IMR-90 (cell line): ENCODE measurements at regions not wholly inside any gene's neighbourhood (a gene's known extent, or its start where the extent isn't known, plus 50 kb on each side); places are given as distances from the start of the nearest gene placed in this dataset.

Experiments
- ATAC-seq: fragments of 200-7000 bp; cut with Tn5 transposase; 2 replicates; pipeline ENCODE4 v1.9.1; 2020; ENCODE audit warnings: low read depth, mild to moderate bottlenecking, moderate library complexity
- BruUV-seq: library from RNA; stranded (reverse); fragments of 400-500 nt; replicated peaks from 2 replicates; lab custom pipeline; 2021; lab: Mats Ljungman, UMichigan
- CTCF ChIA-PET: fragments of 300-600 bp; formaldehyde crosslinking; extraction: SDS; loops from one replicate; lab custom pipeline; 2021; ENCODE audit warnings: antibody characterized with exemption; lab: Yijun Ruan, JAX
- POLR2A ChIA-PET: fragments of 300-600 bp; sonication (Branson Sonifier 250); formaldehyde crosslinking; loops from one replicate; lab custom pipeline; 2022; ENCODE audit warnings: antibody characterized with exemption; ENCODE audit not compliant: unreplicated experiment; lab: Charles Lee
- DNase-seq: peaks from one replicate; pipeline ENCODE4 v3.0.0; 2013
- H2AFZ ChIP-seq: replicated peaks from 2 replicates; pipeline ENCODE3; 2013; ENCODE audit warnings: low read length, mild to moderate bottlenecking; ENCODE audit not compliant: poor library complexity
- H2AK5ac ChIP-seq: 2 replicates; pipeline ENCODE4 v1.6.1; 2013; ENCODE audit warnings: low read depth, low read length, inconsistent platforms
- H2AK9ac ChIP-seq: replicated peaks from 2 replicates; pipeline ENCODE3; 2013; ENCODE audit warnings: mild to moderate bottlenecking, low read depth, low read length, moderate library complexity; ENCODE audit not compliant: poor library complexity
- H2BK120ac ChIP-seq: 2 replicates; pipeline ENCODE4 v1.6.1; 2013; ENCODE audit warnings: low read depth, low read length, inconsistent platforms
- H2BK15ac ChIP-seq: 3 replicates; pipeline ENCODE4 v1.6.1; 2013; ENCODE audit warnings: low read depth, low read length, inconsistent platforms
- H2BK20ac ChIP-seq: 2 replicates; pipeline ENCODE4 v1.6.1; 2013; ENCODE audit warnings: low read depth, mild to moderate bottlenecking, inconsistent platforms, low read length, moderate library complexity
- H2BK5ac ChIP-seq: 2 replicates; pipeline ENCODE4 v1.6.1; 2013; ENCODE audit warnings: mild to moderate bottlenecking, low read depth, low read length, inconsistent platforms; ENCODE audit not compliant: poor library complexity, severe bottlenecking
- H3K14ac ChIP-seq: replicated peaks from 2 replicates; pipeline ENCODE4 v1.6.1; 2013; ENCODE audit warnings: low read depth, low read length, inconsistent platforms
- H3K18ac ChIP-seq: 2 replicates; pipeline ENCODE4 v1.6.1; 2013; ENCODE audit warnings: low read depth, low read length, control low read depth
- H3K23ac ChIP-seq: 2 replicates; pipeline ENCODE4 v1.6.1; 2013; ENCODE audit warnings: low read depth, low read length, inconsistent platforms
- H3K27ac ChIP-seq: 2 replicates; pipeline ENCODE4 v1.5.1; 2013; ENCODE audit warnings: mild to moderate bottlenecking, control low read depth, low read length; ENCODE audit not compliant: insufficient read depth
- H3K27me3 ChIP-seq: 2 replicates; pipeline ENCODE4 v1.6.1; 2013; ENCODE audit warnings: low read length; ENCODE audit not compliant: control insufficient read depth, insufficient read depth
- H3K36me3 ChIP-seq: 2 replicates; pipeline ENCODE4 v1.6.1; 2013; ENCODE audit warnings: low read length, mixed read lengths; ENCODE audit not compliant: control insufficient read depth, insufficient read depth
- H3K4ac ChIP-seq: 2 replicates; pipeline ENCODE4 v1.6.1; 2013; ENCODE audit warnings: low read depth, low read length, inconsistent platforms
- H3K4me1 ChIP-seq: 2 replicates; pipeline ENCODE4 v1.6.1; 2013; ENCODE audit warnings: low read length, mixed read lengths; ENCODE audit not compliant: control insufficient read depth, insufficient read depth
- H3K4me2 ChIP-seq: 2 replicates; pipeline ENCODE4 v1.6.1; 2013; ENCODE audit warnings: low read depth, mild to moderate bottlenecking, control low read depth, low read length, moderate library complexity
- H3K4me3 ChIP-seq: 2 replicates; pipeline ENCODE4 v1.5.1; 2013; ENCODE audit warnings: low read depth, mild to moderate bottlenecking, control low read depth, low read length, moderate library complexity; ENCODE audit not compliant: insufficient read depth
- H3K56ac ChIP-seq: 2 replicates; pipeline ENCODE4 v1.6.1; 2013; ENCODE audit warnings: low read length, inconsistent platforms; ENCODE audit not compliant: insufficient read depth; ENCODE audit errors: extremely low read depth
- H3K79me1 ChIP-seq, 2 experiments: 2 replicates each; pipeline ENCODE4 v1.6.1; 2013; ENCODE audit warnings: low read length in 2 of 2, inconsistent platforms in 1 of 2, low read depth in 1 of 2
- H3K9ac ChIP-seq: 2 replicates; pipeline ENCODE4 v1.6.1; 2013; ENCODE audit warnings: low read depth, low read length, control low read depth
- H3K9me1 ChIP-seq: 2 replicates; pipeline ENCODE4 v1.6.1; 2013; ENCODE audit warnings: low read length, inconsistent platforms; ENCODE audit not compliant: insufficient read depth
- H3K9me3 ChIP-seq: 2 replicates; pipeline ENCODE4 v1.6.1; 2013; ENCODE audit warnings: low read length; ENCODE audit not compliant: control insufficient read depth, insufficient read depth
- H4K20me1 ChIP-seq: 2 replicates; pipeline ENCODE4 v1.6.1; 2013; ENCODE audit warnings: low read length, inconsistent platforms; ENCODE audit not compliant: insufficient read depth
- H4K5ac ChIP-seq: 2 replicates; pipeline ENCODE4 v1.6.1; 2013; ENCODE audit warnings: mild to moderate bottlenecking, low read depth, low read length, control low read depth
- H4K8ac ChIP-seq, 2 experiments: 2 replicates each; pipeline ENCODE4 v1.6.1; 2013; ENCODE audit warnings: low read depth in 2 of 2, low read length in 2 of 2, control low read depth in 1 of 2, inconsistent platforms in 1 of 2
- H4K91ac ChIP-seq: 2 replicates; pipeline ENCODE4 v1.6.1; 2013; ENCODE audit warnings: low read depth, low read length, inconsistent platforms; ENCODE audit not compliant: insufficient read depth
- BHLHE40 ChIP-seq: fragments of 150-350 bp; IDR thresholded peaks from 2 replicates; pipeline ENCODE4 v1.6.1; 2016; ENCODE audit warnings: mild to moderate bottlenecking, low read depth, low read length
- CEBPB ChIP-seq: IDR thresholded peaks from 2 replicates; pipeline ENCODE4 v1.6.1; 2012; ENCODE audit warnings: low read depth, low read length, improper control_type of control experiment
- CHD1 ChIP-seq: IDR thresholded peaks from 2 replicates; pipeline ENCODE4 v1.6.1; 2012; ENCODE audit warnings: low read depth, low read length, improper control_type of control experiment
- ELK1 ChIP-seq: fragments of 150-350 bp; IDR thresholded peaks from 2 replicates; pipeline ENCODE4 v1.6.1; 2016; ENCODE audit warnings: low read depth, mild to moderate bottlenecking, low read length, moderate library complexity, borderline replicate concordance
- FOS ChIP-seq: fragments of 150-350 bp; IDR thresholded peaks from 2 replicates; pipeline ENCODE4 v1.6.1; 2016; ENCODE audit warnings: low read depth, low read length
- MAFK ChIP-seq: IDR thresholded peaks from 2 replicates; pipeline ENCODE4 v1.6.1; 2012; ENCODE audit warnings: low read depth, low read length, improper control_type of control experiment
- MAZ ChIP-seq: IDR thresholded peaks from 2 replicates; pipeline ENCODE4 v1.6.1; 2012; ENCODE audit warnings: low read depth, mild to moderate bottlenecking, low read length, improper control_type of control experiment, moderate library complexity, borderline replicate concordance
- MXI1 ChIP-seq: IDR thresholded peaks from 2 replicates; pipeline ENCODE4 v1.6.1; 2012; ENCODE audit warnings: low read depth, mild to moderate bottlenecking, low read length, moderate library complexity, borderline replicate concordance
- NFE2L2 ChIP-seq: fragments of 150-350 bp; IDR thresholded peaks from 2 replicates; pipeline ENCODE4 v1.6.1; 2016; ENCODE audit warnings: low read depth, mild to moderate bottlenecking, low read length
- POLR2A ChIP-seq: IDR thresholded peaks from 2 replicates; pipeline ENCODE4 v1.6.1; 2012; ENCODE audit warnings: mild to moderate bottlenecking, low read depth, low read length
- RAD21 ChIP-seq: IDR thresholded peaks from 2 replicates; pipeline ENCODE4 v1.6.1; 2012; ENCODE audit warnings: low read length, improper control_type of control experiment
- RCOR1 ChIP-seq: IDR thresholded peaks from 2 replicates; pipeline ENCODE4 v1.6.1; 2012; ENCODE audit warnings: mild to moderate bottlenecking, low read length, improper control_type of control experiment; ENCODE audit not compliant: insufficient replicate concordance
- RFX5 ChIP-seq: IDR thresholded peaks from 2 replicates; pipeline ENCODE4 v1.8.0; 2012; ENCODE audit warnings: low read depth, mild to moderate bottlenecking, low read length, moderate library complexity
- SMC3 ChIP-seq: fragments of 150-350 bp; IDR thresholded peaks from 2 replicates; pipeline ENCODE4 v1.6.1; 2016; ENCODE audit warnings: low read depth, mild to moderate bottlenecking, antibody characterized with exemption, low read length, moderate library complexity
- WGBS, 2 experiments: methylation state at CpG; one replicate each; pipeline versions ENCODE4 v1.1.5 to v1.1.7; 2013; ENCODE audit warnings: missing lambda C conversion rate in 2 of 2; ENCODE audit not compliant: insufficient read length in 1 of 2; ENCODE audit errors: extremely low coverage in 2 of 2; 5-methylcytosine and 5-hydroxymethylcytosine counted together
- dilution Hi-C: fragments of 300-500 bp; cut with HindIII; formaldehyde crosslinking; loops from one replicate; pipeline ENCODE4 v1.14.3; 2018; ENCODE audit warnings: low sequenced_read_pairs; ENCODE audit not compliant: unreplicated experiment
- in situ Hi-C: fragments of 300-500 bp; cut with MboI; formaldehyde crosslinking; loops from 3 replicates; pipeline ENCODE4 v1.14.3; 2019; ENCODE audit warnings: low sequenced_read_pairs, inconsistent platforms, mixed read lengths
- intact Hi-C: fragments of 100-400 bp; cut with micrococcal nuclease; formaldehyde crosslinking; loops from 2 replicates; pipeline ENCODE4 v1.10.0; 2022
- TF ChIP-seq, protein P1 (sequence below): conservative IDR thresholded peaks from 2 replicates; pipeline ENCODE4 v1.5.1; 2012; ENCODE audit warnings: mild to moderate bottlenecking, low read depth, low read length, improper control_type of control experiment
- TF ChIP-seq, protein P2 (sequence below): fragments of 150-350 bp; IDR thresholded peaks from 2 replicates; pipeline ENCODE4 v1.6.1; 2017; ENCODE audit warnings: mild to moderate bottlenecking, antibody characterized with exemption, low read length, low read depth

DNA sequence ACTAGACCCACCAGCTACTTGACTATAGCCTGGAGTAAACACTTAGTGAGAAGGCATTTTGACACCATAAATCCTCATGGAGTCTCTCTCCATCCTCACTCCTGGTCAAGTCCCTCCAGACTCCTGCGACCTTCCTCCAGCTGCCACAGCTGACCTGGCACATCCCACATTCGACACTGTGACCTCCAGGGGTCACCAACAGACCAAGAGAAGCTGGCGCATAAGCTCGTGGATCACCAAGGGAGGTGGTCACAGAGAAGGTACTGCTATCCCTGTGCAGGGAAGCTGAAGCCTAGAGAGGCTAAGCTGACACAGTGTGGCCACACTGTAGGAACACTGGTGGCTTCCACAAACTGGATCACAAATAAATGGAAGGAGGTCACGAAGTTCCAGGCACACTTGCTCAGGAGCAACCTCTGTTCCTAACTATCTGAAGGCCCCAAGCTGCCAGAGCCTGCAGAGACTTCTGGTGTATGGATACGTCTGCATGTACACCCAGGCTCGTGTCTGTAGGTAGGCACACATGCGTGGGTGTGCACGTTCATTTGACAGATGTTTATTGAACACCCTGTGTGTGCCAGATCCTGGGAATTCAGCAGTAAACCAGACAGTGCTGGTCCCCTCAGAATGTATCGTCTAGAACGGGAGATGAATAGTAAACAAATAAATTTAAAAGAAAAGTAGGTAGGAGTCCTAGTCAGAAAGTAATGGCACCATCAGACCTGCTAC, 104.4 kb downstream of the C5orf15 start:
- H3K56ac ChIP-seq = no peak overlapping the region
- H3K9ac ChIP-seq = no peak overlapping the region
- H4K8ac ChIP-seq = no peak overlapping the region
- H3K4me1 ChIP-seq = no peaks in the 10 kb centered on the region
- no peak overlapping the region for H2BK15ac ChIP-seq
- dilution Hi-C loops (no loop called here), intact Hi-C loops (loop anchor here (1.0 kb wide), 1 partner anchor 112 kb away; no protein-coding TSS in a partner anchor), in situ Hi-C loops (no loop called here)
- no peak overlapping the region for H2AFZ ChIP-seq
- no peaks in the 10 kb centered on the region for H3K36me3 ChIP-seq
- ChIA-PET POLR2A (no interaction called here), CTCF (interaction anchor here (0.6 kb wide), 1 partner anchor 28 kb away, joined by 3 read pairs; no protein-coding TSS in a partner anchor)
- no peak for ATAC-seq
- WGBS, 2 experiments = 36% methylated on average over 2 of the region's 11 CpGs; no CpG with 5 or more reads in 1 of the 2 experiments
- H3K4ac ChIP-seq = no peak overlapping the region
- no peaks in the 10 kb centered on the region; the same call in 1 of the 2 replicates for H3K9me1 ChIP-seq
- no peak overlapping the region for H3K18ac ChIP-seq
- H4K91ac ChIP-seq = no peak overlapping the region
- H3K4me2 ChIP-seq = no peak overlapping the region
- H4K20me1 ChIP-seq = no peaks in the 10 kb centered on the region
- TF ChIP-seq FOS = no peak
- no peak for TF ChIP-seq SMC3
- TF ChIP-seq RAD21 = no peak
- no peak for TF ChIP-seq MXI1
- TF ChIP-seq, protein P1, sequence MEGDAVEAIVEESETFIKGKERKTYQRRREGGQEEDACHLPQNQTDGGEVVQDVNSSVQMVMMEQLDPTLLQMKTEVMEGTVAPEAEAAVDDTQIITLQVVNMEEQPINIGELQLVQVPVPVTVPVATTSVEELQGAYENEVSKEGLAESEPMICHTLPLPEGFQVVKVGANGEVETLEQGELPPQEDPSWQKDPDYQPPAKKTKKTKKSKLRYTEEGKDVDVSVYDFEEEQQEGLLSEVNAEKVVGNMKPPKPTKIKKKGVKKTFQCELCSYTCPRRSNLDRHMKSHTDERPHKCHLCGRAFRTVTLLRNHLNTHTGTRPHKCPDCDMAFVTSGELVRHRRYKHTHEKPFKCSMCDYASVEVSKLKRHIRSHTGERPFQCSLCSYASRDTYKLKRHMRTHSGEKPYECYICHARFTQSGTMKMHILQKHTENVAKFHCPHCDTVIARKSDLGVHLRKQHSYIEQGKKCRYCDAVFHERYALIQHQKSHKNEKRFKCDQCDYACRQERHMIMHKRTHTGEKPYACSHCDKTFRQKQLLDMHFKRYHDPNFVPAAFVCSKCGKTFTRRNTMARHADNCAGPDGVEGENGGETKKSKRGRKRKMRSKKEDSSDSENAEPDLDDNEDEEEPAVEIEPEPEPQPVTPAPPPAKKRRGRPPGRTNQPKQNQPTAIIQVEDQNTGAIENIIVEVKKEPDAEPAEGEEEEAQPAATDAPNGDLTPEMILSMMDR = no peak
- TF ChIP-seq, protein P2, sequence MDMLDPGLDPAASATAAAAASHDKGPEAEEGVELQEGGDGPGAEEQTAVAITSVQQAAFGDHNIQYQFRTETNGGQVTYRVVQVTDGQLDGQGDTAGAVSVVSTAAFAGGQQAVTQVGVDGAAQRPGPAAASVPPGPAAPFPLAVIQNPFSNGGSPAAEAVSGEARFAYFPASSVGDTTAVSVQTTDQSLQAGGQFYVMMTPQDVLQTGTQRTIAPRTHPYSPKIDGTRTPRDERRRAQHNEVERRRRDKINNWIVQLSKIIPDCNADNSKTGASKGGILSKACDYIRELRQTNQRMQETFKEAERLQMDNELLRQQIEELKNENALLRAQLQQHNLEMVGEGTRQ = no peak
- no peak for TF ChIP-seq BHLHE40
- no peak for TF ChIP-seq CEBPB
- TF ChIP-seq RCOR1 = no peak
- TF ChIP-seq NFE2L2 = no peak
- no peak for TF ChIP-seq CHD1
- TF ChIP-seq POLR2A = no peak
- no peak for TF ChIP-seq MAZ
- no peak for TF ChIP-seq ELK1
- TF ChIP-seq RFX5 = no peak
- no peak for TF ChIP-seq MAFK
- no peak overlapping the region for H3K27ac ChIP-seq
- H3K27me3 ChIP-seq = peaks cover 26% of the 10 kb centered on the region
- H2AK9ac ChIP-seq = no peak overlapping the region
- BruUV-seq = no TSS peak
- no peak overlapping the region for H2BK120ac ChIP-seq
- no peak overlapping the region for H4K5ac ChIP-seq
- H3K23ac ChIP-seq = no peak overlapping the region
- DNase-seq = no peak
- H2BK20ac ChIP-seq = no peak overlapping the region
- H3K9me3 ChIP-seq = no peaks in the 10 kb centered on the region
- no peak overlapping the region for H2AK5ac ChIP-seq
- no peak overlapping the region for H3K14ac ChIP-seq
- H2BK5ac ChIP-seq = no peak overlapping the region
- H3K79me1 ChIP-seq = no peaks in the 10 kb centered on the region
- H3K4me3 ChIP-seq = no peak overlapping the region
